Esophagus squamous epithelium (tissue), 4 donors: ENCODE measurements at regions not wholly inside any gene's neighbourhood (a gene's known extent, or its start where the extent isn't known, plus 50 kb on each side); places are given as distances from the start of the nearest gene placed in this dataset.

Source experiments
- POLR2A ChIP-seq, 4 donors: fragments of 450-650 bp; IDR thresholded peaks; one replicate each; pipeline ENCODE4 v1.6.1; 2017; ENCODE audit warnings: antibody characterized with exemption in 4 of 4, mild to moderate bottlenecking in 4 of 4, moderate library complexity in 3 of 4
- TF ChIP-seq, protein P1 (sequence below), 6 experiments: fragments of 450-650 bp in 4 of 6; fragments of 200-600 bp in 2 of 6; sonication (generic) in 2 of 6; IDR thresholded peaks; one replicate each; pipeline ENCODE4 v1.5.1; 2016 to 2019; ENCODE audit warnings: antibody characterized with exemption in 6 of 6, mild to moderate bottlenecking in 4 of 6, moderate library complexity in 4 of 6

DNA sequence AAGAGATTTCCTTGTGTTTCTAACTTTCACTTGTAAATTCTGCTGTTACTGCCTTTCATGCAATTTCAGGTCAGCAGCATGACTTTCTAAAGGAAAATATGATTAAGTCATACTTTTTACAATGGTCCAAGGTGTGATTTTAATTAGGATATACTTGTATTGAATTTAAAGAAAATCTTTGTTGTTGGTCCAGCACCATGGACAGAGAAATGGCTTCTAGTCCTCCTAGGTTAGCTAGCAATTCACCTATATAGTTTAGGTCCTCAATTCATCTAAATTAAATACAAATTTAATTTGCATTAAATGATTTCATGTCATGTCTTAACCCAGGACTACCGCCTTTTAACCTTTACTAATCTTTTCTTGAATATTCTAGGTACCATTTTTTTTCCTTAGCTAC, 304.9 kb upstream of the RPS6KA3 start:
- TF ChIP-seq, protein P1, sequence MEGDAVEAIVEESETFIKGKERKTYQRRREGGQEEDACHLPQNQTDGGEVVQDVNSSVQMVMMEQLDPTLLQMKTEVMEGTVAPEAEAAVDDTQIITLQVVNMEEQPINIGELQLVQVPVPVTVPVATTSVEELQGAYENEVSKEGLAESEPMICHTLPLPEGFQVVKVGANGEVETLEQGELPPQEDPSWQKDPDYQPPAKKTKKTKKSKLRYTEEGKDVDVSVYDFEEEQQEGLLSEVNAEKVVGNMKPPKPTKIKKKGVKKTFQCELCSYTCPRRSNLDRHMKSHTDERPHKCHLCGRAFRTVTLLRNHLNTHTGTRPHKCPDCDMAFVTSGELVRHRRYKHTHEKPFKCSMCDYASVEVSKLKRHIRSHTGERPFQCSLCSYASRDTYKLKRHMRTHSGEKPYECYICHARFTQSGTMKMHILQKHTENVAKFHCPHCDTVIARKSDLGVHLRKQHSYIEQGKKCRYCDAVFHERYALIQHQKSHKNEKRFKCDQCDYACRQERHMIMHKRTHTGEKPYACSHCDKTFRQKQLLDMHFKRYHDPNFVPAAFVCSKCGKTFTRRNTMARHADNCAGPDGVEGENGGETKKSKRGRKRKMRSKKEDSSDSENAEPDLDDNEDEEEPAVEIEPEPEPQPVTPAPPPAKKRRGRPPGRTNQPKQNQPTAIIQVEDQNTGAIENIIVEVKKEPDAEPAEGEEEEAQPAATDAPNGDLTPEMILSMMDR (IDR thresholded peaks at IDR 0.05) = no peak
- TF ChIP-seq POLR2A (IDR thresholded peaks at IDR 0.05) = no peak
